ENCODE measurements at regions not wholly inside any gene's neighbourhood (a gene's known extent, or its start where the extent isn't known, plus 50 kb on each side); places are given as distances from the start of the nearest gene placed in this dataset.

- Histone ChIP-seq H3K27me3 (ENCODE audit: control insufficient read depth in 4 of 4, insufficient read depth in 4 of 4, low read length in 3 of 4) (no peaks in the 10 kb centered on the region), H3K4me3 (ENCODE audit: low read depth in 1 of 3, low read length in 3 of 3) (no peak overlapping the region), H3K36me3 (ENCODE audit: control insufficient read depth in 4 of 4, insufficient read depth in 3 of 4, low read depth in 1 of 4, low read length in 3 of 4) (no peaks in the 10 kb centered on the region), H3K27ac (ENCODE audit: low read depth in 1 of 2, low read length in 2 of 2) (no peak overlapping the region), H3K4me1 (ENCODE audit: control insufficient read depth in 4 of 4, insufficient read depth in 4 of 4, low read length in 3 of 4) (no peaks in the 10 kb centered on the region), H3K9me3 (ENCODE audit: control insufficient read depth in 4 of 4, low read length in 3 of 4) (no peaks in the 10 kb centered on the region), H3K9ac (ENCODE audit: low read depth in 1 of 2, low read length in 2 of 2) (no peak overlapping the region)
- no peak for TF ChIP-seq GABPA (IDR thresholded peaks at IDR 0.05 in 1 of 2, conservative IDR thresholded peaks at IDR 0.05 in 1 of 2)
- no peak for TF ChIP-seq HNF4A (conservative IDR thresholded peaks at IDR 0.05)
- no peak for TF ChIP-seq TAF1 (conservative IDR thresholded peaks at IDR 0.05)
- TF ChIP-seq ZBTB33 (IDR thresholded peaks at IDR 0.05): no peak
- no peak for TF ChIP-seq ATF3 (IDR thresholded peaks at IDR 0.05)
- no peak for TF ChIP-seq RXRA (IDR thresholded peaks at IDR 0.05)
- no peak for TF ChIP-seq REST (IDR thresholded peaks at IDR 0.05)
- WGBS: 92% methylated on average over 7 of the region's 7 CpGs
- DNase-seq (ENCODE audit: low spot score): no peak
Measured at GRCh38 chr15:62988701-62989100, 53.8 kb upstream of the TPM1 start.

GRCh38 chr15:62989366-62990055 lies 53.0 kb upstream of the TPM1 start:
- no peak overlapping the region for H3K9ac ChIP-seq (ENCODE audit: low read depth in 1 of 2, low read length in 2 of 2)
- no peaks in the 10 kb centered on the region for H3K36me3 ChIP-seq (ENCODE audit: control insufficient read depth in 4 of 4, insufficient read depth in 3 of 4, low read depth in 1 of 4, low read length in 3 of 4)
- TF ChIP-seq FOXA1 (IDR thresholded peaks at IDR 0.05) (no peak), MAX (IDR thresholded peaks at IDR 0.05) (no peak), JUND (IDR thresholded peaks at IDR 0.05) (no peak), CTCF (IDR thresholded peaks at IDR 0.05; ENCODE audit: low read depth, low read length, missing input control) (no peak), GABPA (IDR thresholded peaks at IDR 0.05 in 1 of 2, conservative IDR thresholded peaks at IDR 0.05 in 1 of 2) (no peak), ZBTB33 (IDR thresholded peaks at IDR 0.05) (no peak), ATF3 (IDR thresholded peaks at IDR 0.05) (no peak), FOXA2 (IDR thresholded peaks at IDR 0.05) (no peak), REST (IDR thresholded peaks at IDR 0.05) (no peak), RAD21 (IDR thresholded peaks at IDR 0.05) (no peak), EGR1 (IDR thresholded peaks at IDR 0.05; ENCODE audit: low read depth in 2 of 2) (no peak), HNF4A (conservative IDR thresholded peaks at IDR 0.05) (no peak), TAF1 (conservative IDR thresholded peaks at IDR 0.05) (no peak), SP1 (IDR thresholded peaks at IDR 0.05) (no peak)
- no peak overlapping the region for H3K4me3 ChIP-seq (ENCODE audit: low read depth in 1 of 3, low read length in 3 of 3)
- H3K27me3 ChIP-seq (ENCODE audit: control insufficient read depth in 4 of 4, insufficient read depth in 4 of 4, low read length in 3 of 4): no peaks in the 10 kb centered on the region
- no peak overlapping the region for H3K27ac ChIP-seq (ENCODE audit: low read depth in 1 of 2, low read length in 2 of 2)
- DNase-seq (ENCODE audit: low spot score): no peak
- no peaks in the 10 kb centered on the region for H3K9me3 ChIP-seq (ENCODE audit: control insufficient read depth in 4 of 4, low read length in 3 of 4)
- WGBS: 77% methylated on average over 10 of the region's 10 CpGs
- H3K4me1 ChIP-seq (ENCODE audit: control insufficient read depth in 4 of 4, insufficient read depth in 4 of 4, low read length in 3 of 4): no peaks in the 10 kb centered on the region

All from liver (tissue), 8 donors.